Upper lobe of left lung (tissue), 6 donors: ENCODE measurements at regions not wholly inside any gene's neighbourhood (a gene's known extent, or its start where the extent isn't known, plus 50 kb on each side); places are given as distances from the start of the nearest gene placed in this dataset.

Source experiments
- ATAC-seq, 2 donors: fragments of 200-7000 bp; cut with Tn5 transposase; one replicate each; pipeline ENCODE4 v1.9.1; 2022; ENCODE audit warnings: mild to moderate bottlenecking in 2 of 2, moderate library complexity in 2 of 2; ENCODE audit not compliant: low FRiP score in 2 of 2
- DNase-seq, 2 donors: peaks; one replicate each; pipeline ENCODE4 v3.0.0-alpha.2; 2019 to 2020
- H3K27ac ChIP-seq, 4 donors: fragments of 200-600 bp; sonication (generic); one replicate each; pipeline ENCODE4 v1.5.1; 2016 to 2019
- H3K27me3 ChIP-seq, 4 donors: fragments of 200-600 bp; sonication (generic); one replicate each; pipeline ENCODE4 v1.5.1; 2017 to 2019
- H3K36me3 ChIP-seq, 4 donors: fragments of 200-600 bp; sonication (generic); one replicate each; pipeline ENCODE4 v1.5.1; 2016 to 2019
- H3K4me1 ChIP-seq, 4 donors: fragments of 200-600 bp; sonication (generic); one replicate each; pipeline ENCODE4 v1.5.1; 2018 to 2019
- H3K4me3 ChIP-seq, 4 donors: fragments of 200-600 bp; sonication (generic); one replicate each; pipeline ENCODE4 v1.5.1; 2017 to 2019; ENCODE audit warnings: mild to moderate bottlenecking in 2 of 4, moderate library complexity in 1 of 4
- H3K9me3 ChIP-seq, 4 donors: fragments of 200-600 bp; sonication (generic); one replicate each; pipeline ENCODE4 v1.5.1; 2018 to 2019
- EP300 ChIP-seq, 4 donors: sonication (generic); formaldehyde crosslinking; IDR thresholded peaks; one replicate each; pipeline ENCODE4 v1.5.1; 2017; ENCODE audit warnings: antibody characterized with exemption in 4 of 4, control low read depth in 2 of 4
- POLR2A ChIP-seq, 4 donors: fragments of 450-650 bp; IDR thresholded peaks; one replicate each; pipeline ENCODE4 v1.5.1; 2016 to 2017; ENCODE audit warnings: antibody characterized with exemption in 4 of 4, mild to moderate bottlenecking in 2 of 4
- POLR2AphosphoS5 ChIP-seq, 2 donors: sonication (generic); formaldehyde crosslinking; IDR thresholded peaks; one replicate each; pipeline ENCODE4 v1.5.1; 2017; ENCODE audit warnings: antibody characterized with exemption in 2 of 2
- WGBS, 2 donors: methylation state at CpG; one replicate each; pipeline ENCODE4 v1.1.5; 2017 to 2018; 5-methylcytosine and 5-hydroxymethylcytosine counted together
- TF ChIP-seq, protein P1 (sequence below), 6 experiments: fragments of 450-650 bp in 4 of 6; fragments of 200-600 bp in 2 of 6; sonication (generic) in 2 of 6; IDR thresholded peaks; one replicate each; pipeline ENCODE4 v1.5.1; 2016 to 2019; ENCODE audit warnings: antibody characterized with exemption in 6 of 6
- donor health status: DM: no; HTN: no; CAD: no; lungs with moderate emphysema.
- donor health status: DM: no; HTN: yes; CAD: no; lungs with severe emphysema.

DNA sequence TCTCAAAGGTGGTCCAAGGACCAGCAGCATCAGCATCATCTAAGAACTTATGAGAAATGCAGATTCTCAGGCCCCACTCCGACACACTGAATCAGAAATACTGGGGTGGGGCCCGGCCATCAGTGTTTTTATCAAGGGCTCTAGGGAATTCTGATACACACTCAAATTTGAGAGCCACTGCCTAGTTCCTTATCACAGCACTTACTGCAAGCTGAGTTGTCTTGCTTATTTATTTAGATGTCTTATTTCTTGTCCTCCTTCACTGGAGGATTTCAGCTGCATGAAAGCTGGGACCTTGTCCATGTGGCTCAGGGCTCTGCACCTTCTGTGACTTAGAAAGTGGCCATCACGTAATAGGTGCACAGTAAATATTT lies 139.4 kb upstream of the RREB1 start:
- 100% methylated on average over 3 of the region's 3 CpGs for WGBS, 2 donors
- no peak overlapping the region for H3K27ac ChIP-seq
- no peaks in the 10 kb centered on the region for H3K9me3 ChIP-seq
- no peaks in the 10 kb centered on the region for H3K36me3 ChIP-seq
- H3K4me1 ChIP-seq: no peaks in the 10 kb centered on the region
- TF ChIP-seq POLR2A (IDR thresholded peaks at IDR 0.05) (no peak), EP300 (IDR thresholded peaks at IDR 0.05) (no peak), POLR2AphosphoS5 (IDR thresholded peaks at IDR 0.05) (no peak)
- TF ChIP-seq, protein P1, sequence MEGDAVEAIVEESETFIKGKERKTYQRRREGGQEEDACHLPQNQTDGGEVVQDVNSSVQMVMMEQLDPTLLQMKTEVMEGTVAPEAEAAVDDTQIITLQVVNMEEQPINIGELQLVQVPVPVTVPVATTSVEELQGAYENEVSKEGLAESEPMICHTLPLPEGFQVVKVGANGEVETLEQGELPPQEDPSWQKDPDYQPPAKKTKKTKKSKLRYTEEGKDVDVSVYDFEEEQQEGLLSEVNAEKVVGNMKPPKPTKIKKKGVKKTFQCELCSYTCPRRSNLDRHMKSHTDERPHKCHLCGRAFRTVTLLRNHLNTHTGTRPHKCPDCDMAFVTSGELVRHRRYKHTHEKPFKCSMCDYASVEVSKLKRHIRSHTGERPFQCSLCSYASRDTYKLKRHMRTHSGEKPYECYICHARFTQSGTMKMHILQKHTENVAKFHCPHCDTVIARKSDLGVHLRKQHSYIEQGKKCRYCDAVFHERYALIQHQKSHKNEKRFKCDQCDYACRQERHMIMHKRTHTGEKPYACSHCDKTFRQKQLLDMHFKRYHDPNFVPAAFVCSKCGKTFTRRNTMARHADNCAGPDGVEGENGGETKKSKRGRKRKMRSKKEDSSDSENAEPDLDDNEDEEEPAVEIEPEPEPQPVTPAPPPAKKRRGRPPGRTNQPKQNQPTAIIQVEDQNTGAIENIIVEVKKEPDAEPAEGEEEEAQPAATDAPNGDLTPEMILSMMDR (IDR thresholded peaks at IDR 0.05): no peak
- DNase-seq (no peak), ATAC-seq (no peak)
- H3K4me3 ChIP-seq: no peak overlapping the region
- no peaks in the 10 kb centered on the region for H3K27me3 ChIP-seq

DNA sequence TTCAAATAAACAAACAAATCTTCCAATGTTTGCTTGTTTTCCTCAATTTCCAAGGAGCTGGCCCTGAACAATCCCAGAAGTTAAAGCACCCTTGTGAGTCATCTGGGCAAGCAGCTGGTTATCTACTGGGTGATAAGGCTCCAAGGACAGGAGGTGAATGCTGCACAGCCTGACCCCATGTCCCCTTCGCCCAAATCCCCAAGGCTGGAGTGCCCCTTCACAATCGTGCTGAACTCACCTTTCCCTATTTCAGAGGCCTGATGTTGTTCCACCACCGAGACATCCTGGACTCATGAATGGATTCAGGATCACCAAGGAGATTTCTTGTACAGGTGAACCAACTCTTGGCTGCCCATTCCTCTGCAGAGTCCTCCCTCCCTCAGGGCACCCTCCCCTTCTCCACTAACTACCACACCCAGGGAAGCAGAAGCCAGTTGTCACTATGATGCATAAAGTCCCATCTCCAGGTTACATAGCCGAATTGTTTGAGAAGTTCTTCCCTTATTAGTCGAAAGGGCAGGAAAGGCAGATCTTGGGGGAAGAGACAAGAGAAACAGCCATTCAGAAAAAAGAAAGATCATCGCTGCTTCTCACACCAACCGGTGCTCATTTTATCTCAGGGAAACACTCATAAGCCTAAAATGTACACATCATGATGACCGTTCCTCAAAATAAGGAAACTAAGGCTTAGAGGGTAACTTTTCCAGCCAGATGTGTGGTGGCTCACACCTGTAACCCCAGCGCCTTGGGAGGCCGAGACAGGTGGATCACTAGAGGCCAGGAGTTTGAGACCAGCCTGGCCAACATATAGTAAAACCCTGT lies 138.8 kb upstream of the RREB1 start:
- Histone ChIP-seq H3K36me3 (no peaks in the 10 kb centered on the region), H3K27ac (no peak overlapping the region), H3K4me1 (no peaks in the 10 kb centered on the region), H3K4me3 (no peak overlapping the region), H3K9me3 (no peaks in the 10 kb centered on the region), H3K27me3 (no peaks in the 10 kb centered on the region)
- TF ChIP-seq POLR2A (IDR thresholded peaks at IDR 0.05): no peak
- no peak for TF ChIP-seq POLR2AphosphoS5 (IDR thresholded peaks at IDR 0.05)
- TF ChIP-seq, protein P1 (IDR thresholded peaks at IDR 0.05): no peak
- TF ChIP-seq EP300 (IDR thresholded peaks at IDR 0.05): no peak
- DNase-seq (no peak), ATAC-seq (no peak)
- WGBS, 2 donors: 85 to 91% methylated on average over 10 of the region's 10 CpGs

DNA sequence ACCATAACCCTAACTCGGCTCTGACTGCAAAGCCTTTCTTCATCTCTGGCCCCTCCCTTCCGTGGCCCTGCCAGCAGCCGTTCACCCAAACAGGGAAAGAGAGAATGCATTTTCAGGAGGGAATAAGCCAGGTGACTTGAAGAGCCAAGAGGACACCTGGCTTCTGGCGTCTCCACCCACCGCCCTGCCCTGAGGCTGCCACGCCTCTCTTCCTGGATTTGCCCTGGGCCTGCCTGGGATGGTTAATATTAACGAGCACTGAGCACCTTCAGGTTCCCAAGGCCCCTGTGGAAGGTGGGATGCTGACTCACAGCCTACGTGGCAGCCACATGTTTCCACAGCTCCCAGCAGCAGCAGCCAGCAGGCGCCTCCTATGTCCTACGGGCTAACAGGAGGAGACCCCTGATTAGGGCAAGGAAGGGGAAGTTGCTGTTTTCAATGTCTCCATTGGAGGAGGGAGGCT lies 138.0 kb upstream of the RREB1 start:
- TF ChIP-seq EP300 (IDR thresholded peaks at IDR 0.05): no peak
- no peak for TF ChIP-seq POLR2AphosphoS5 (IDR thresholded peaks at IDR 0.05)
- TF ChIP-seq POLR2A (IDR thresholded peaks at IDR 0.05): no peak
- TF ChIP-seq, protein P1 (IDR thresholded peaks at IDR 0.05): no peak
- DNase-seq: peak in 1 of 2 donors; percentile 58

DNA sequence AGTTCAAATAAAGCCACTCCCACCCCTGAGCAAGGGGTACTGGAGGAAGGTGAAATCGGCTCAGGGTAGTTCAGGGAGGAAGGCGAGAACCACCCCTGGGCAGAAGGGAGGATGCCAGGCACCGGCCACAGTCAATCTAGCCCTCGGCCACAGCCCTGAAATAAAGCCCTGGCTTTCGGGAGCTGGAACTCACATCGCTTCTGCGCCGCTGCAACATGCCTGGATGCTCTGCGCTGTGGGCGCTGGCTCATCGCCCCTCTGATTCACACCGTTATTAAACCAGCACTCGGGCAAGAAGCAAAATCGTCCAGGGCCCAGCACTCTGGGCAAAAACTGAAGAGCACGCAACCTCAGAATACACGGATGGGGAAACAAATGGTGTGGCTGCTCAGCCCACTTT lies 136.9 kb upstream of the RREB1 start:
- no peak for TF ChIP-seq POLR2AphosphoS5 (IDR thresholded peaks at IDR 0.05)
- TF ChIP-seq EP300 (IDR thresholded peaks at IDR 0.05): no peak
- TF ChIP-seq POLR2A (IDR thresholded peaks at IDR 0.05): no peak
- TF ChIP-seq, protein P1 (IDR thresholded peaks at IDR 0.05): no peak

More for the DNA sequence above, 138.0 kb upstream of the RREB1 start:
- no peaks in the 10 kb centered on the region for H3K4me1 ChIP-seq
- no peaks in the 10 kb centered on the region for H3K9me3 ChIP-seq
- no peak overlapping the region for H3K27ac ChIP-seq
- no peaks in the 10 kb centered on the region for H3K27me3 ChIP-seq
- ATAC-seq: peak in 1 of 2 donors; percentile 21
- WGBS, 2 donors: 76 to 78% methylated on average over 9 to 10 of the region's 10 CpGs
- H3K36me3 ChIP-seq: no peaks in the 10 kb centered on the region
- H3K4me3 ChIP-seq: no peak overlapping the region

DNA sequence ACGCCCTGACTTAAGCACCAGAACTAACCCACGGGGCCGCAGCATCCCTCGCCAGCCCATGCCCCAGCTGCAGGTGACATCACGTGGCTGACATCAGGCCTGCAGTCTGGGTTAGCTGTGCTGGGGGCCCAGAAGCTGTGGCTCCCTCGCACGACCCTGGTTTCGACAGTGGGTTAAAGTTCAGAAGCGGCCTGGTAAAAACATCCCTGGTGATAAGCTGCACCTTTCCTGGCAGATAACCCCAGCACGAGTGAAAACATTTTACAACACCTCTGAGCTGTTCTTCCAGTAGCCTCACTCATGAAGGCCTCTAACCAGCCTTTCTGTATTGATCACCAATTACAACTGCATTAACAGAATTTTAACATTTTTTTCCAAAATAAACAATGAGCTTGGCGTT lies 136.4 kb upstream of the RREB1 start:
- no peaks in the 10 kb centered on the region for H3K9me3 ChIP-seq
- H3K4me1 ChIP-seq: no peaks in the 10 kb centered on the region
- ATAC-seq: no peak
- no peak for TF ChIP-seq POLR2AphosphoS5 (IDR thresholded peaks at IDR 0.05)
- no peak for TF ChIP-seq EP300 (IDR thresholded peaks at IDR 0.05)
- TF ChIP-seq POLR2A (IDR thresholded peaks at IDR 0.05): no peak
- DNase-seq: peak in 1 of 2 donors; percentile 62
- WGBS, 2 donors: 90 to 91% methylated on average over 5 to 11 of the region's 11 CpGs
- H3K27me3 ChIP-seq: no peaks in the 10 kb centered on the region
- H3K4me3 ChIP-seq: no peak overlapping the region
- H3K27ac ChIP-seq: no peak overlapping the region
- H3K36me3 ChIP-seq: no peaks in the 10 kb centered on the region

More for the DNA sequence above, 136.9 kb upstream of the RREB1 start:
- H3K4me1 ChIP-seq: no peaks in the 10 kb centered on the region
- no peaks in the 10 kb centered on the region for H3K9me3 ChIP-seq
- DNase-seq (no peak), ATAC-seq (no peak)
- no peaks in the 10 kb centered on the region for H3K36me3 ChIP-seq
- no peak overlapping the region for H3K27ac ChIP-seq
- no peaks in the 10 kb centered on the region for H3K27me3 ChIP-seq
- 93 to 94% methylated on average over 14 of the region's 16 CpGs for WGBS, 2 donors
- no peak overlapping the region for H3K4me3 ChIP-seq
